Lower leg skin (tissue), 3 donors: ENCODE measurements at regions not wholly inside any gene's neighbourhood (a gene's known extent, or its start where the extent isn't known, plus 50 kb on each side); places are given as distances from the start of the nearest gene placed in this dataset.

Source experiments
- CTCF ChIP-seq, 3 donors: fragments of 450-650 bp; IDR thresholded peaks; one replicate each; pipeline ENCODE4 v1.5.1; 2016; ENCODE audit warnings: antibody characterized with exemption in 3 of 3, mild to moderate bottlenecking in 3 of 3, moderate library complexity in 2 of 3
- POLR2A ChIP-seq, 2 donors: fragments of 450-650 bp; IDR thresholded peaks; one replicate each; pipeline ENCODE4 v1.6.1; 2016 to 2017; ENCODE audit warnings: antibody characterized with exemption in 2 of 2, mild to moderate bottlenecking in 1 of 2, moderate library complexity in 1 of 2

- TF ChIP-seq CTCF (IDR thresholded peaks at IDR 0.05) = no peak
- TF ChIP-seq POLR2A (IDR thresholded peaks at IDR 0.05) = no peak
These were observed 467.8 kb upstream of the UBE2E2 start for GRCh38 chr3:22735373-22735772.
